CD14-positive monocyte (primary cell): ENCODE measurements at regions not wholly inside any gene's neighbourhood (a gene's known extent, or its start where the extent isn't known, plus 50 kb on each side); places are given as distances from the start of the nearest gene placed in this dataset.

Source experiments
- DNase-seq, 3 donors: peaks; one replicate each; pipeline ENCODE4 v3.0.0-alpha.2; 2011 to 2022
- H2AFZ ChIP-seq: 2 replicates; pipeline ENCODE4 v1.6.0; 2012; ENCODE audit warnings: mild to moderate bottlenecking, low read depth, low read length, inconsistent platforms; ENCODE audit not compliant: insufficient read depth, poor library complexity, severe bottlenecking
- H3K27ac ChIP-seq, 2 donors: 1 replicate in 1 of 2; 2 replicates in 1 of 2; pipeline ENCODE4 v1.5.1; 2012 to 2013; ENCODE audit warnings: low read length in 2 of 2, control low read depth in 1 of 2, inconsistent platforms in 1 of 2, low read depth in 1 of 2, mild to moderate bottlenecking in 1 of 2
- H3K27me3 ChIP-seq, 2 donors: one replicate each; pipeline versions ENCODE4 v1.6.0 to v1.6.1; 2011 to 2013; ENCODE audit warnings: low read length in 2 of 2; ENCODE audit not compliant: control insufficient read depth in 2 of 2, insufficient read depth in 2 of 2
- H3K36me3 ChIP-seq, 2 donors: replicated peaks in 1 of 2; 1 replicate in 1 of 2; 2 replicates in 1 of 2; pipeline versions ENCODE4 v1.5.1 to v1.6.1; 2012 to 2013; ENCODE audit warnings: low read length in 2 of 2, control low read depth in 1 of 2, inconsistent platforms in 1 of 2, mild to moderate bottlenecking in 1 of 2; ENCODE audit not compliant: insufficient read depth in 2 of 2, control insufficient read depth in 1 of 2
- H3K4me1 ChIP-seq, 2 donors: 1 replicate in 1 of 2; 2 replicates in 1 of 2; pipeline versions ENCODE4 v1.5.1 to v1.6.1; 2012 to 2013; ENCODE audit warnings: low read length in 2 of 2, control low read depth in 1 of 2, inconsistent platforms in 1 of 2, mild to moderate bottlenecking in 1 of 2, moderate library complexity in 1 of 2; ENCODE audit not compliant: insufficient read depth in 2 of 2, control insufficient read depth in 1 of 2
- H3K4me2 ChIP-seq: replicated peaks from 2 replicates; pipeline ENCODE3; 2012; ENCODE audit warnings: low read length, moderate library complexity, mild to moderate bottlenecking; ENCODE audit not compliant: poor library complexity, severe bottlenecking; ENCODE audit errors: extremely low read depth
- H3K4me3 ChIP-seq, 3 experiments: fragments of 200-600 bp in 1 of 3; sonication (generic) in 1 of 3; replicated peaks in 1 of 3; 1 replicate in 2 of 3; 2 replicates in 1 of 3; pipeline ENCODE4 v1.5.1; 2011 to 2013; ENCODE audit warnings: low read length in 3 of 3, mild to moderate bottlenecking in 3 of 3, control low read depth in 2 of 3, low read depth in 2 of 3, inconsistent platforms in 1 of 3, moderate library complexity in 1 of 3
- H3K79me2 ChIP-seq: 2 replicates; pipeline ENCODE4 v1.6.0; 2012; ENCODE audit warnings: mild to moderate bottlenecking, control low read depth, inconsistent platforms, low read length, moderate library complexity; ENCODE audit not compliant: insufficient read depth
- H3K9ac ChIP-seq: 2 replicates; pipeline ENCODE4 v1.6.0; 2017; ENCODE audit warnings: low read length, mild to moderate bottlenecking; ENCODE audit not compliant: insufficient read depth, poor library complexity, severe bottlenecking
- H3K9me3 ChIP-seq, 2 donors: replicated peaks in 1 of 2; 1 replicate in 1 of 2; 2 replicates in 1 of 2; pipeline versions ENCODE4 v1.5.1 to v1.6.1; 2012 to 2013; ENCODE audit warnings: low read length in 2 of 2, control low read depth in 1 of 2; ENCODE audit not compliant: control insufficient read depth in 1 of 2, insufficient read depth in 1 of 2
- H4K20me1 ChIP-seq: 2 replicates; pipeline ENCODE4 v1.6.0; 2012; ENCODE audit warnings: mild to moderate bottlenecking, low read length, control low read depth, moderate library complexity; ENCODE audit not compliant: insufficient read depth
- H3K27ac Mint-ChIP-seq, 7 donors: one replicate each; pipeline ENCODE4 v1.8.0; 2020; ENCODE audit warnings: mild to moderate bottlenecking in 7 of 7, mixed read lengths in 7 of 7, moderate library complexity in 6 of 7, inconsistent platforms in 2 of 7
- H3K27me3 Mint-ChIP-seq, 3 donors: one replicate each; pipeline ENCODE4 v1.8.0; 2021 to 2022; ENCODE audit warnings: low read depth in 3 of 3, mild to moderate bottlenecking in 3 of 3, mixed read lengths in 3 of 3, moderate library complexity in 3 of 3, inconsistent platforms in 1 of 3
- H3K36me3 Mint-ChIP-seq, 2 donors: one replicate each; pipeline ENCODE4 v1.8.0; 2020; ENCODE audit warnings: mixed read lengths in 2 of 2, inconsistent platforms in 1 of 2, mild to moderate bottlenecking in 1 of 2
- H3K4me1 Mint-ChIP-seq: one replicate; pipeline ENCODE4 v1.8.0; 2020; ENCODE audit warnings: mild to moderate bottlenecking, mixed read lengths
- H3K4me3 Mint-ChIP-seq, 2 donors: one replicate each; pipeline ENCODE4 v1.8.0; 2020; ENCODE audit warnings: mild to moderate bottlenecking in 2 of 2, mixed read lengths in 2 of 2, moderate library complexity in 1 of 2
- H3K9me3 Mint-ChIP-seq, 7 donors: one replicate each; pipeline ENCODE4 v1.8.0; 2020 to 2022; ENCODE audit warnings: mixed read lengths in 7 of 7, mild to moderate bottlenecking in 6 of 7, moderate library complexity in 6 of 7, inconsistent platforms in 2 of 7
- CTCF ChIP-seq: fragments of 200-600 bp; IDR thresholded peaks from one replicate; pipeline ENCODE4 v1.8.0; 2022; ENCODE audit warnings: antibody characterized with exemption, mild to moderate bottlenecking
- WGBS: methylation state at CpG from one replicate; pipeline ENCODE4 v1.1.5; 2013; ENCODE audit warnings: missing lambda C conversion rate; ENCODE audit not compliant: insufficient coverage; 5-methylcytosine and 5-hydroxymethylcytosine counted together
- intact Hi-C, 2 donors: fragments of 100-400 bp; cut with micrococcal nuclease; formaldehyde crosslinking; loops; one replicate each; pipeline versions ENCODE4 v1.15.0 to v1.15.1; 2023

GRCh38 chr10:105742923-105743322 lies 1101.8 kb downstream of the SORCS3 start:
- H3K4me3 Mint-ChIP-seq: no peak overlapping the region
- no peak overlapping the region for H3K4me3 ChIP-seq
- no peak overlapping the region for H3K27ac ChIP-seq
- H3K4me2 ChIP-seq: no peak overlapping the region
- no peaks in the 10 kb centered on the region for H3K36me3 Mint-ChIP-seq
- H4K20me1 ChIP-seq: no peaks in the 10 kb centered on the region
- H3K4me1 ChIP-seq: no peaks in the 10 kb centered on the region
- no peaks in the 10 kb centered on the region for H3K4me1 Mint-ChIP-seq
- H3K27me3 ChIP-seq: no peaks in the 10 kb centered on the region
- H3K27ac Mint-ChIP-seq: no peak overlapping the region
- no peak for TF ChIP-seq CTCF
- no peak overlapping the region for H2AFZ ChIP-seq
- H3K9ac ChIP-seq: no peak overlapping the region
- H3K79me2 ChIP-seq: no peaks in the 10 kb centered on the region
- peaks cover 2 to 3% (median 3%) of the 10 kb centered on the region in 7 donors for H3K9me3 Mint-ChIP-seq
- intact Hi-C loops: no loop called here
- WGBS: no CpG with 5 or more reads among the region's 1 CpG
- H3K9me3 ChIP-seq: no peaks in the 10 kb centered on the region
- DNase-seq: no peak
- H3K36me3 ChIP-seq: no peaks in the 10 kb centered on the region
- peaks cover 0 to under 1% (median 0%) of the 10 kb centered on the region in 3 donors for H3K27me3 Mint-ChIP-seq

GRCh38 chr10:105742184-105742583 lies 1101.1 kb downstream of the SORCS3 start:
- Histone ChIP-seq H3K36me3 (no peaks in the 10 kb centered on the region), H3K4me3 (no peak overlapping the region), H3K79me2 (no peaks in the 10 kb centered on the region), H3K27ac (no peak overlapping the region), H2AFZ (no peak overlapping the region), H3K4me1 (no peaks in the 10 kb centered on the region), H3K9me3 (no peaks in the 10 kb centered on the region), H4K20me1 (no peaks in the 10 kb centered on the region), H3K4me2 (no peak overlapping the region), H3K27me3 (no peaks in the 10 kb centered on the region), H3K9ac (no peak overlapping the region)
- Mint-ChIP-seq H3K36me3 (no peaks in the 10 kb centered on the region), H3K4me3 (no peak overlapping the region), H3K4me1 (no peaks in the 10 kb centered on the region), H3K9me3 (peaks cover 2 to 5% (median 3%) of the 10 kb centered on the region in 7 donors), H3K27ac (no peak overlapping the region), H3K27me3 (peaks cover 0 to 1% (median 0%) of the 10 kb centered on the region in 3 donors)
- no peak for TF ChIP-seq CTCF
- 60% methylated on average over 1 of the region's 1 CpG for WGBS
- no peak for DNase-seq
- intact Hi-C loops: no loop called here
